BE2C (cell line): ENCODE measurements at regions not wholly inside any gene's neighbourhood (a gene's known extent, or its start where the extent isn't known, plus 50 kb on each side); places are given as distances from the start of the nearest gene placed in this dataset.

Experiments used
- DNase-seq: peaks from one replicate; pipeline ENCODE4 v3.0.0-alpha.2; 2020
- H3K27me3 ChIP-seq: fragments of 250-450 bp; sonication (Bioruptor Pico); 2 replicates; pipeline ENCODE4 v1.5.1; 2020; ENCODE audit warnings: mild to moderate bottlenecking
- H3K36me3 ChIP-seq: fragments of 250-450 bp; sonication (Bioruptor Pico); 2 replicates; pipeline ENCODE4 v1.5.1; 2020; ENCODE audit warnings: mild to moderate bottlenecking
- H3K4me1 ChIP-seq: fragments of 250-450 bp; sonication (Bioruptor Pico); 2 replicates; pipeline ENCODE4 v1.5.1; 2020
- H3K4me3 ChIP-seq: 2 replicates; pipeline ENCODE4 v1.5.1; 2011; ENCODE audit warnings: low read depth, low read length
- H3K9me3 ChIP-seq: fragments of 250-450 bp; sonication (Bioruptor Pico); 2 replicates; pipeline ENCODE4 v1.5.1; 2020
- TF ChIP-seq, protein P1 (sequence below): IDR thresholded peaks from 2 replicates; pipeline ENCODE4 v1.5.1; 2012; ENCODE audit warnings: mild to moderate bottlenecking, low read depth, low read length

DNA sequence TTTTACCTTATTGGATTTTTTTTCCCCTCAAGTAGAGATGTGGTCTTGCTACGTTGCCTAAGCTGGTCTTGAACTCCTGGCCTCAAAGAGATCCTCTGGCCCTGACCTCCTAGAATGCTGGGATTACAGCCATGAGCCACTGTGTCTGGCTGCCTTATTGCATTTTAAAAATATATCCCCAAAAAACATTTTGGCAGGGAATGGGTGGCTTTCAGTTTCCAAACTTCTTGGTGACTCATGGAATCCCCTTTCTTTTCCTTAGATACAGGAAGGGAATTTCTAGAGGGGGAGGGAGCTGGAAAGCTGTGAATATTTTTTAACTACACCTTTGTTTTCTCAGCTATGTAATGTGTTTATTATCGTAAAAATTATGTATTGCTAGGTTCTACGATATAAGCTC lies 73.3 kb downstream of the SNRPE start:
- DNase-seq = no peak

DNA sequence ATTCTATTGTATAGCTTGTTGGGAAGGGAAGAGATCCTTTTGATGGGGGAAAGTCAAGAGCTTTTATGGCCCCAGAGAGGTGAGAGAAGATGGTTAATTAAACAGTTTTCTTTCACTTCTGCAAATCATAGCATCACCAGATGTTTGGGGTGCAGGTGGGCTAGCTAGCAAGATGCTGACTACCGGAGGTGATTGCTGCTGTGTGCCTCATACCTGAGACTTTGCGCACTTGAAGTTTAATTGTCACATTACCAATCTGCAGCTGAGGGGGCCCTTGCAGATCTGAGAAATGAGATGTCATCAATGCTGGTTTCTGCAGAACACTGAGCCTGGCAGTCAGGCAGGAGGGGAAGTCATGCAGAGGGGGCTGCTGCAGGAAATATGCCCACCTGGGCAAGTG lies 73.9 kb downstream of the SNRPE start:
- TF ChIP-seq, protein P1, sequence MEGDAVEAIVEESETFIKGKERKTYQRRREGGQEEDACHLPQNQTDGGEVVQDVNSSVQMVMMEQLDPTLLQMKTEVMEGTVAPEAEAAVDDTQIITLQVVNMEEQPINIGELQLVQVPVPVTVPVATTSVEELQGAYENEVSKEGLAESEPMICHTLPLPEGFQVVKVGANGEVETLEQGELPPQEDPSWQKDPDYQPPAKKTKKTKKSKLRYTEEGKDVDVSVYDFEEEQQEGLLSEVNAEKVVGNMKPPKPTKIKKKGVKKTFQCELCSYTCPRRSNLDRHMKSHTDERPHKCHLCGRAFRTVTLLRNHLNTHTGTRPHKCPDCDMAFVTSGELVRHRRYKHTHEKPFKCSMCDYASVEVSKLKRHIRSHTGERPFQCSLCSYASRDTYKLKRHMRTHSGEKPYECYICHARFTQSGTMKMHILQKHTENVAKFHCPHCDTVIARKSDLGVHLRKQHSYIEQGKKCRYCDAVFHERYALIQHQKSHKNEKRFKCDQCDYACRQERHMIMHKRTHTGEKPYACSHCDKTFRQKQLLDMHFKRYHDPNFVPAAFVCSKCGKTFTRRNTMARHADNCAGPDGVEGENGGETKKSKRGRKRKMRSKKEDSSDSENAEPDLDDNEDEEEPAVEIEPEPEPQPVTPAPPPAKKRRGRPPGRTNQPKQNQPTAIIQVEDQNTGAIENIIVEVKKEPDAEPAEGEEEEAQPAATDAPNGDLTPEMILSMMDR = no peak
- peaks cover 24% of the 10 kb centered on the region for H3K27me3 ChIP-seq
- H3K4me1 ChIP-seq = no peaks in the 10 kb centered on the region
- no peaks in the 10 kb centered on the region for H3K9me3 ChIP-seq
- DNase-seq = no peak
- H3K36me3 ChIP-seq = no peaks in the 10 kb centered on the region
- no peak overlapping the region for H3K4me3 ChIP-seq

More for the DNA sequence above, 73.3 kb downstream of the SNRPE start:
- H3K4me3 ChIP-seq = no peak overlapping the region
- peaks cover 24% of the 10 kb centered on the region for H3K27me3 ChIP-seq
- TF ChIP-seq, protein P1 = no peak
- no peaks in the 10 kb centered on the region for H3K4me1 ChIP-seq
- no peaks in the 10 kb centered on the region for H3K9me3 ChIP-seq
- H3K36me3 ChIP-seq = no peaks in the 10 kb centered on the region

DNA sequence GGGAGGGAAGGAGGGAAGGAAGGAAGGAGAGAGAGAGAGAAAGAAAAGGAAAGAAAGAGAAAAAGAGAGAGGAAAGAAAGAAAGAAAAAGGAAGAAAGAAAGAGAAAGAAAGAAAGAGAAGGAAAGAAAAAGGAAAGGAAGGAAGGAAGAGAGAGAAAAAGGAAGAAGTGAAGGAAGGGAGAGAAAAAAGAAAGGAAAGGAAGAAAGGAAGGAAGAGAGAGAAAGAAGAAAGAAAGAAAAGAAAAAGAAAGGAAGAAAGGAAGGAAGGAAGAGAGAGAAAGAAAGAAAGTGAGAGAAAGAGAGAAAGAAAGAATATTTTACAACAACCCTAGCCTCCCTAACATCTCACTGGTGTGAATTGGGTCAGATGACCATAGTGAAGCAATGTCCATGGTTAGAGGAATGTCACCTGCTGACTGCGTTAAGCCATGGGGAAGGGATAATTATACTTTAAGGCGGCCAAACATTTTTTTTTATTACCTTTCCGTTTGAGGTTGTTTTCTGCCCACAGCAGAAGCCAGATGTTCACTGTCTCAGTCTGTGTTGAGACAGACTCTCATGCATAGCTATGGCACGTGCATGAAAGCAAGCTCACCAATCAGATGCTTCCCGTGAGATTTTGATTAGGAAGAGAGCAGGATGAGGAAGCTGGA lies 76.4 kb downstream of the SNRPE start:
- TF ChIP-seq, protein P1 = no peak
- no peaks in the 10 kb centered on the region for H3K9me3 ChIP-seq
- peaks cover 32% of the 10 kb centered on the region for H3K27me3 ChIP-seq
- no peak for DNase-seq
- H3K4me3 ChIP-seq = no peak overlapping the region
- H3K4me1 ChIP-seq = no peaks in the 10 kb centered on the region
- H3K36me3 ChIP-seq = no peaks in the 10 kb centered on the region

DNA sequence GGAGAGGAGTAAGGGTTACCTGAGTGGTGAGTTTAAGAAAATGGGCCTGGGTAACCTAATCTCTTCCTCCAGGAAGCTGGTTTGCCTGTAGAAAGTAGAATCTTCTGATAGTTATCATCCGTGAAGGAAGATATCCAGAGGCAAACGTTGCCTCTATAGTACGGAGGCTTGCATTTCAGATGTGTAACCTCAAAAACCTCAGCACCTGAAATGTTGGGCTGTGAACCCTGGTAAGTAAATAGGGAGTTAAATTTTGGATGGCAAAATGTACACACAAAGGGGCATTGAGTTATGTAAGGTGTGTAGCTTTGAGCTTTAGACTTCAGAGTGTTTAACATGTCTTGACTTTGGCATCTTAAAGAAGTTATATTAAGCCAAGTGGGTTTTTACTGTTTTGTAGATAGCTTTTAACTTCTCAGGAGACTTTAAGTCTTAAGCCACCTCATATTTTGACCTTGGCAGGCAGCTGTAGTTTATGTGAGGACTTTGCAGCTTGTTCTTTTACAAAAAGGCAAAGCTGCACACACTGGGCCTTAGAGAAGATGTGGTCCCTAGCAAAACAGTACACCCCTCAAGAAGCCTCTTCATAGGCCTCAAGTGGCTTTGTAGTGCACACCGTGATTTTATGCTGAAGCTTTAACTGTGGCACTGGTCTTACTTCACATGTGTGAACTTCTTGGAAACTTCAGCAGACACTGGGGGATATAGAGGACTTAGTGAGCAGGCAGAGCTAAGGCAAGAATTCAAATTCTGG lies 83.4 kb downstream of the SNRPE start:
- TF ChIP-seq, protein P1 = no peak
- no peaks in the 10 kb centered on the region for H3K4me1 ChIP-seq
- no peak overlapping the region for H3K4me3 ChIP-seq
- H3K27me3 ChIP-seq = peaks cover 20% of the 10 kb centered on the region
- no peak for DNase-seq
- no peaks in the 10 kb centered on the region for H3K9me3 ChIP-seq
- no peaks in the 10 kb centered on the region for H3K36me3 ChIP-seq

DNA sequence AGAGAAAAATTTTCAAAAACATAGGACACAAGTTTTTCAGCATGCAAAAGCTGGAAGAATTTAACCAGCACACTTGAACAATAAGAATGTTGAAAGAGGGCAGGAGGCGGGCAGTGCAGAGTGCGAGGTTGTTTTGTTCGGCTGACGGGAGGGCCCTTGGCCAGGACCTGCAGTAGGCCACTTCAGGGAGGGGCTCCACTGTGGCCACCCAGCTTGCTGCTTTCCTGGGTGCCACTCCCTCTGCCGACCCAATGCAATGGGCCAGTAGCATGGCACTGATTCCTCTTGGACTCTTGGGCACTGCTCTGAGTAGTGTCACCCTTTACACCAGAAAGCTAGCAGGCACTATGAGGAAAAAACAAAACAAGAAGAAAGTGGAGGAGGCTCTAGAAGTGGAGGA lies 92.9 kb downstream of the SNRPE start:
- Histone ChIP-seq H3K4me3 (no peak overlapping the region), H3K4me1 (no peaks in the 10 kb centered on the region), H3K27me3 (no peaks in the 10 kb centered on the region; the same call in 1 of the 2 replicates), H3K36me3 (no peaks in the 10 kb centered on the region), H3K9me3 (no peaks in the 10 kb centered on the region)
- DNase-seq = no peak
- TF ChIP-seq, protein P1 = no peak
